22Rv1 (cell line): ENCODE measurements at regions not wholly inside any gene's neighbourhood (a gene's known extent, or its start where the extent isn't known, plus 50 kb on each side); places are given as distances from the start of the nearest gene placed in this dataset.
"Not testable (repeated sequence)": the region's sequence is repeated elsewhere in the genome, so short reads cannot be mapped to it uniquely, and the experiment has no call there.

Source experiments
- CTCF ChIP-seq: fragments of 450-650 bp; IDR thresholded peaks from 2 replicates; pipeline ENCODE4 v1.5.1; 2017; ENCODE audit warnings: mild to moderate bottlenecking
- ZFX ChIP-seq: fragments of 450-650 bp; IDR thresholded peaks from 2 replicates; pipeline ENCODE4 v1.6.1; 2017; ENCODE audit warnings: antibody characterized with exemption, borderline replicate concordance

- TF ChIP-seq CTCF, ZFX: not testable (repeated sequence)
Measured at GRCh38 chr3:53442863-53443262, 51.5 kb upstream of the CACNA1D start.
